Spleen (tissue), 11 donors: ENCODE measurements at regions not wholly inside any gene's neighbourhood (a gene's known extent, or its start where the extent isn't known, plus 50 kb on each side); places are given as distances from the start of the nearest gene placed in this dataset.

Experiments used
- DNase-seq: peaks from one replicate; pipeline ENCODE4 v3.0.0-alpha.2; 2020
- H3K27ac ChIP-seq, 8 donors: fragments of 200-600 bp; sonication (generic) in 7 of 8; 1 replicate in 4 of 8; 2 replicates in 4 of 8; pipeline versions ENCODE4 v1.5.0 to v1.8.0; 2016 to 2021; ENCODE audit warnings: inconsistent platforms in 4 of 8, mild to moderate bottlenecking in 4 of 8, moderate library complexity in 1 of 8
- H3K27me3 ChIP-seq, 7 donors: fragments of 200-600 bp; sonication (generic) in 6 of 7; replicated peaks in 1 of 7; 1 replicate in 4 of 7; 2 replicates in 3 of 7; pipeline versions ENCODE4 v1.5.0 to v1.8.0; 2016 to 2021; ENCODE audit warnings: inconsistent platforms in 3 of 7, mild to moderate bottlenecking in 1 of 7
- H3K36me3 ChIP-seq, 6 donors: fragments of 200-600 bp; sonication (generic) in 5 of 6; 1 replicate in 4 of 6; 2 replicates in 2 of 6; pipeline versions ENCODE4 v1.5.0 to v1.8.0; 2016 to 2021; ENCODE audit warnings: inconsistent platforms in 2 of 6
- H3K4me1 ChIP-seq, 6 donors: fragments of 200-600 bp; sonication (generic) in 5 of 6; 1 replicate in 3 of 6; 2 replicates in 3 of 6; pipeline versions ENCODE4 v1.5.0 to v1.8.0; 2016 to 2021; ENCODE audit warnings: inconsistent platforms in 3 of 6
- H3K4me3 ChIP-seq, 8 donors: fragments of 200-600 bp; sonication (generic) in 7 of 8; 1 replicate in 4 of 8; 2 replicates in 4 of 8; pipeline versions ENCODE4 v1.5.0 to v1.8.0; 2016 to 2021; ENCODE audit warnings: inconsistent platforms in 4 of 8, mild to moderate bottlenecking in 4 of 8, moderate library complexity in 2 of 8
- H3K9me3 ChIP-seq, 8 donors: fragments of 200-600 bp; sonication (generic) in 7 of 8; 1 replicate in 4 of 8; 2 replicates in 4 of 8; pipeline versions ENCODE4 v1.5.0 to v1.8.0; 2016 to 2021; ENCODE audit warnings: inconsistent platforms in 4 of 8
- CTCF ChIP-seq, 11 experiments: fragments of 200-600 bp in 7 of 11; fragments of 450-650 bp in 4 of 11; sonication (generic) in 4 of 11; IDR thresholded peaks in 8 of 11; conservative IDR thresholded peaks in 3 of 11; 1 replicate in 7 of 11; 2 replicates in 4 of 11; pipeline versions ENCODE4 v1.4.0 to v1.8.0; 2016 to 2021; ENCODE audit warnings: antibody characterized with exemption in 11 of 11, inconsistent platforms in 4 of 11, mild to moderate bottlenecking in 1 of 11
- POLR2A ChIP-seq, 3 donors: fragments of 450-650 bp; IDR thresholded peaks; one replicate each; pipeline ENCODE4 v1.5.1; 2017; ENCODE audit warnings: antibody characterized with exemption in 3 of 3, mild to moderate bottlenecking in 1 of 3
- POLR2AphosphoS5 ChIP-seq, 3 donors: sonication (generic); formaldehyde crosslinking; IDR thresholded peaks; one replicate each; pipeline ENCODE4 v1.5.1; 2017; ENCODE audit warnings: antibody characterized with exemption in 3 of 3
- WGBS, 5 donors: extraction: QIAGEN DNeasy Blood & Tissue Kit in 3 of 5; methylation state at CpG; one replicate each; pipeline versions ENCODE4 v1.1.5 to v1.1.7; 2013 to 2018; 5-methylcytosine and 5-hydroxymethylcytosine counted together
- intact Hi-C: fragments of 100-400 bp; cut with DNase I; formaldehyde crosslinking; loops from one replicate; pipeline ENCODE4 v1.15.0; 2023; ENCODE audit warnings: low total_unique reads
- donor health status: healthy with polysubstance abuse.
- donor health status: DM: no; HTN: no; CAD: no; lungs with moderate emphysema.
- donor health status: DM: no; HTN: no; CAD: no.
- donor health status: Bipolar disorder and iron deficiency.
- donor health status: healthy.
- donor health status: DM: no; HTN: no; CAD: no.
- donor health status: DM: yes; HTN: yes; CAD: no.

GRCh38 chr15:61517335-61517734, 288.2 kb upstream of the RORA start:
- Histone ChIP-seq H3K4me3 (no peak overlapping the region), H3K36me3 (no peaks in the 10 kb centered on the region), H3K27me3 (peaks cover 0 to 7% (median 0%) of the 10 kb centered on the region in 7 donors), H3K9me3 (no peaks in the 10 kb centered on the region), H3K27ac (no peak overlapping the region), H3K4me1 (no peaks in the 10 kb centered on the region)
- DNase-seq: no peak
- no peak for TF ChIP-seq CTCF (IDR thresholded peaks at IDR 0.05 in 8 of 11, conservative IDR thresholded peaks at IDR 0.05 in 3 of 11)
- intact Hi-C loops: no loop called here

- Histone ChIP-seq H3K36me3 (no peaks in the 10 kb centered on the region), H3K4me3 (no peak overlapping the region), H3K4me1 (no peaks in the 10 kb centered on the region), H3K27ac (no peak overlapping the region), H3K9me3 (no peaks in the 10 kb centered on the region), H3K27me3 (peaks cover 0 to 15% (median 0%) of the 10 kb centered on the region in 7 donors)
- intact Hi-C loops: no loop called here
- DNase-seq: no peak
- TF ChIP-seq CTCF (IDR thresholded peaks at IDR 0.05 in 8 of 11, conservative IDR thresholded peaks at IDR 0.05 in 3 of 11) (no peak), POLR2A (IDR thresholded peaks at IDR 0.05) (no peak), POLR2AphosphoS5 (IDR thresholded peaks at IDR 0.05) (no peak)
- WGBS, 5 donors: 60 to 75% (median 64%) methylated on average over 1 of the region's 1 CpG
Measured at GRCh38 chr15:61511756-61512155, 282.7 kb upstream of the RORA start.

GRCh38 chr15:61511089-61511488, 282.0 kb upstream of the RORA start:
- no peaks in the 10 kb centered on the region for H3K36me3 ChIP-seq
- H3K4me3 ChIP-seq: no peak overlapping the region
- no peaks in the 10 kb centered on the region for H3K4me1 ChIP-seq
- H3K27ac ChIP-seq: no peak overlapping the region
- 78 to 93% (median 85%) methylated on average over 3 of the region's 3 CpGs for WGBS, 5 donors
- intact Hi-C loops: no loop called here
- H3K27me3 ChIP-seq: peaks cover 0 to 15% (median 0%) of the 10 kb centered on the region in 7 donors
- no peak for DNase-seq
- TF ChIP-seq CTCF (IDR thresholded peaks at IDR 0.05 in 8 of 11, conservative IDR thresholded peaks at IDR 0.05 in 3 of 11): no peak
- no peak for TF ChIP-seq POLR2AphosphoS5 (IDR thresholded peaks at IDR 0.05)
- TF ChIP-seq POLR2A (IDR thresholded peaks at IDR 0.05): no peak
- no peaks in the 10 kb centered on the region for H3K9me3 ChIP-seq

GRCh38 chr15:61509327-61509840, 280.3 kb upstream of the RORA start:
- H3K4me3 ChIP-seq: no peak overlapping the region
- TF ChIP-seq POLR2AphosphoS5 (IDR thresholded peaks at IDR 0.05): no peak
- TF ChIP-seq CTCF (IDR thresholded peaks at IDR 0.05 in 8 of 11, conservative IDR thresholded peaks at IDR 0.05 in 3 of 11): no peak
- TF ChIP-seq POLR2A (IDR thresholded peaks at IDR 0.05): no peak
- WGBS, 5 donors: 64 to 72% (median 67%) methylated on average over 7 of the region's 7 CpGs
- no peaks in the 10 kb centered on the region for H3K9me3 ChIP-seq
- no peaks in the 10 kb centered on the region for H3K4me1 ChIP-seq
- H3K36me3 ChIP-seq: no peaks in the 10 kb centered on the region
- no peak for DNase-seq
- intact Hi-C loops: no loop called here
- H3K27ac ChIP-seq: no peak overlapping the region
- peaks cover 0 to 15% (median 0%) of the 10 kb centered on the region in 7 donors for H3K27me3 ChIP-seq
